Urinary bladder (tissue), 3 donors: ENCODE measurements at regions not wholly inside any gene's neighbourhood (a gene's known extent, or its start where the extent isn't known, plus 50 kb on each side); places are given as distances from the start of the nearest gene placed in this dataset.

Source experiments
- DNase-seq: peaks from one replicate; pipeline ENCODE4 v3.0.0-alpha.2; 2015; ENCODE audit errors: extremely low spot score
- H3K27ac ChIP-seq: one replicate; pipeline ENCODE4 v1.5.1; 2013; ENCODE audit warnings: low read depth, mild to moderate bottlenecking, moderate library complexity
- H3K36me3 ChIP-seq: one replicate; pipeline ENCODE4 v1.6.1; 2013; ENCODE audit warnings: mild to moderate bottlenecking, moderate library complexity; ENCODE audit not compliant: insufficient read depth
- H3K4me1 ChIP-seq: one replicate; pipeline ENCODE4 v1.6.1; 2013; ENCODE audit warnings: mild to moderate bottlenecking, moderate library complexity; ENCODE audit not compliant: insufficient read depth
- H3K4me3 ChIP-seq: one replicate; pipeline ENCODE4 v1.5.1; 2013; ENCODE audit warnings: low read depth, low read length
- WGBS: extraction: QIAGEN DNeasy Blood & Tissue Kit; methylation state at CpG from one replicate; pipeline ENCODE4 v1.1.7; 2013; 5-methylcytosine and 5-hydroxymethylcytosine counted together
- donor health status: healthy with polysubstance abuse.
- donor health status: healthy.

GRCh38 chr14:98951521-98952152, 320.4 kb downstream of the BCL11B start:
- H3K36me3 ChIP-seq = no peaks in the 10 kb centered on the region
- WGBS = 93% methylated on average over 8 of the region's 8 CpGs
- H3K4me1 ChIP-seq = no peaks in the 10 kb centered on the region
- DNase-seq = no peak
- H3K27ac ChIP-seq = no peak overlapping the region
- no peak overlapping the region for H3K4me3 ChIP-seq

GRCh38 chr14:98952593-98953350, 319.2 kb downstream of the BCL11B start:
- no peak for DNase-seq
- no peaks in the 10 kb centered on the region for H3K4me1 ChIP-seq
- H3K4me3 ChIP-seq = no peak overlapping the region
- 80% methylated on average over 9 of the region's 9 CpGs for WGBS
- H3K27ac ChIP-seq = no peak overlapping the region
- H3K36me3 ChIP-seq = no peaks in the 10 kb centered on the region

GRCh38 chr14:98953551-98954348, 318.2 kb downstream of the BCL11B start:
- Histone ChIP-seq H3K36me3 (no peaks in the 10 kb centered on the region), H3K4me3 (no peak overlapping the region), H3K4me1 (no peaks in the 10 kb centered on the region), H3K27ac (no peak overlapping the region)
- DNase-seq = no peak
- 82% methylated on average over 20 of the region's 20 CpGs for WGBS

GRCh38 chr14:98954349-98955000, 317.5 kb downstream of the BCL11B start:
- DNase-seq = no peak

DNA sequence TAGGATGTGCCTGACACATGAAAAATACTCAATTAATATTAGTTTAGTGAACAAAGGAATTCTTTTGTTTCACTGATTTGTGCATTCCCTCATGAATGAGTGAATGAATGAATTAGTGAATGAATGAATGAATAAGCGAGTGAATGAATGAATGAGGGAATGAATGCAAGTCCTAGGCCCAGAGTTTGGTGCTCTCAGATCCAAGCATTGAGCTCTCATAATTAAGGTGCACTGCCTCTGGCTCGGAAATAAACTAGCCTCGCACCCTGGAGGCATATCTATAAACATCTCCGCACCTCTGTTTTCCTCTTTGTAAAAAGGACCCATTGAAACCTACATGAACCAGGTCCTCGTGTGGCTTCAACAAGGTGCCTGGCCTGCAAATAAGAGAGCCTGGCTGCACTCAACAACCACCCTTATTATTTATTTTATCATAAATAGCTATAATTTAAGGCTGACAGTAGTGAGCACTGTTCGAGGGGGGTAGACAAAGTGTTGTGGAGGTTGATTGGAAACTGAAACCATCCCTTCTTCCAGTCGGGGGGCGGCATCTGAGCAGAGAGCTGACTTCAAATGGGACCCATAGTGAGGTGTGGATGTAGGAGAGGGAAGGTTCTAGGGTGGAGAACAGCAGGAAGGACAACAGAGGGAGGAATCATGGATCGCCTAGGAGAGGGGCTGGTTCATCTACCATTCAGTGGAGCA, 316.8 kb downstream of the BCL11B start:
- WGBS = 76% methylated on average over 9 of the region's 9 CpGs
- Histone ChIP-seq H3K27ac (no peak overlapping the region), H3K36me3 (no peaks in the 10 kb centered on the region), H3K4me1 (no peaks in the 10 kb centered on the region), H3K4me3 (no peak overlapping the region)
- no peak for DNase-seq

More at GRCh38 chr14:98954349-98955000, 317.5 kb downstream of the BCL11B start:
- no peak overlapping the region for H3K4me3 ChIP-seq
- no peak overlapping the region for H3K27ac ChIP-seq
- 96% methylated on average over 10 of the region's 10 CpGs for WGBS
- no peaks in the 10 kb centered on the region for H3K36me3 ChIP-seq
- H3K4me1 ChIP-seq = no peaks in the 10 kb centered on the region

GRCh38 chr14:98955741-98956070, 316.3 kb downstream of the BCL11B start:
- 94% methylated on average over 5 of the region's 5 CpGs for WGBS
- no peak for DNase-seq
- no peaks in the 10 kb centered on the region for H3K36me3 ChIP-seq
- no peaks in the 10 kb centered on the region for H3K4me1 ChIP-seq
- no peak overlapping the region for H3K27ac ChIP-seq
- H3K4me3 ChIP-seq = no peak overlapping the region

DNA sequence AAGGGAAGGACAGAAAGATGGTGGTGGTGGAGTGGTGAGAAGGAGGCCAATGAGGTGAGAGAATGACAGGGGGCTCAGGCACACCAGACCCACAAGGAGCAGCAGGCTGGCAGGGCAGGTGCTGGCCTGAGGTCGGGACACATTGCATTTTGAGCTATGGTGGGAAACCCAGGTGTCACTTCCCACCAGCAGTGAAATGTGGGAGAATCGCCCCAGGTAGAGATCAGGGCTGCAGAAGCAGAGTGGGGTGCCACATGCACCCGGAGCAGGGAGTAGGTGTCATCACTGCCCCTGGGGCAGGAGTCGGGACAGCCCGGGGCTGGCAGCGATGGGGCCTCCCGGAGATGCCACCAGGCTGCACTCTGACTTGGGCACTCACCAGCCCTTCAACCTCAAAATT, 315.8 kb downstream of the BCL11B start:
- WGBS = 90% methylated on average over 7 of the region's 7 CpGs
- H3K27ac ChIP-seq = no peak overlapping the region
- no peaks in the 10 kb centered on the region for H3K36me3 ChIP-seq
- no peaks in the 10 kb centered on the region for H3K4me1 ChIP-seq
- H3K4me3 ChIP-seq = no peak overlapping the region
- no peak for DNase-seq

DNA sequence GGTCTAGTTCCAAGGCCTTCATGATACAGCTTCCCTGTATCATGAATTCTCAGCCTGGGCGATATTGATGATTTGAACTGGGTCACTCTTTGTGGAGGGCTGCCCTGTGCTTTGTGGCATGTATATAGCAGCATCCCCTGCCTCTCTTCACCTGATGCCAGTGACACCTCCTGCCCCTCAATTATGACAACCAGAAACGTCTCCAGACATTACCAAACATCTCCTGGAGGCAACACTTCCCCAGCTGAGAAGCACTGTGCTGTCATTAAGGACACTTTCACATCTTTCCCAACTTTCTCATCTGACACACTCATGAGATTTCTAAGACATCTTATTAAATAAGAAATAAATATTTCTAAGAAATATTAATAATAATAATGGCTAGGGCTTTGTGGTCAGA, 315.3 kb downstream of the BCL11B start:
- Histone ChIP-seq H3K4me3 (no peak overlapping the region), H3K36me3 (no peaks in the 10 kb centered on the region), H3K27ac (no peak overlapping the region), H3K4me1 (no peaks in the 10 kb centered on the region)
- 67% methylated on average over 2 of the region's 2 CpGs for WGBS
- DNase-seq = no peak

- no peak for DNase-seq
- H3K36me3 ChIP-seq = no peaks in the 10 kb centered on the region
- H3K4me3 ChIP-seq = no peak overlapping the region
- WGBS = 55% methylated on average over 20 of the region's 20 CpGs
- H3K4me1 ChIP-seq = no peaks in the 10 kb centered on the region
- peak overlapping the region; percentile 4 for H3K27ac ChIP-seq
Measured at GRCh38 chr14:98957211-98958047, 314.6 kb downstream of the BCL11B start.

DNA sequence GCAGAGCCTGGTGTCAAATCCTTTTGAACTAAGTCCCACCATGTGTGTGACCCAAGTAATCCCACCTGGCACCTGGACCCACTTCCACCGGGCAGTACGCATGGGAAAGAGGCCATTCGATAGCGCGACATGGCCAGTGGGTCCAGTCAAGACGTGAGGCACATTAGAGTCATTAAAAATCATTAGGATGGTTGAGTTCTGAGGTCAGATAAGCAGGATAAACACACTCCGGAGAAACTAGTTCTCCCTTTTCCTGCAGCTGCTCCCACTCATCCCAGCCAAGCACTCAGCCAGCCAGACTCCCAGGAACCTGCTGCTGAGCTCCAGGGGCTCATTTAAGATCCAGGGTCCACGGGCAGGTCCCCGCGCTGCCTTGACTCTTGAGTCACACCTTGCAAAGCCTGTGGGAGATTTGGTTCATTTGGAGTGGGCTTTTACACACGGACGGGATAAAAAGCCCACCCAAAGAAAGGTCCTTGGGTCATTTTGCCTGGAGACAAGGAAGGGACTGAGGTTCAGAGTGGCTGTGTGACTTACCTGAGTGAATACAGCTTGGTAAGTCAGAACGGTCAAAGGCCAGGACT, 313.9 kb downstream of the BCL11B start:
- H3K36me3 ChIP-seq = no peaks in the 10 kb centered on the region
- no peak for DNase-seq
- no peaks in the 10 kb centered on the region for H3K4me1 ChIP-seq
- H3K4me3 ChIP-seq = no peak overlapping the region
- WGBS = 48% methylated on average over 13 of the region's 13 CpGs
- H3K27ac ChIP-seq = no peak overlapping the region

DNA sequence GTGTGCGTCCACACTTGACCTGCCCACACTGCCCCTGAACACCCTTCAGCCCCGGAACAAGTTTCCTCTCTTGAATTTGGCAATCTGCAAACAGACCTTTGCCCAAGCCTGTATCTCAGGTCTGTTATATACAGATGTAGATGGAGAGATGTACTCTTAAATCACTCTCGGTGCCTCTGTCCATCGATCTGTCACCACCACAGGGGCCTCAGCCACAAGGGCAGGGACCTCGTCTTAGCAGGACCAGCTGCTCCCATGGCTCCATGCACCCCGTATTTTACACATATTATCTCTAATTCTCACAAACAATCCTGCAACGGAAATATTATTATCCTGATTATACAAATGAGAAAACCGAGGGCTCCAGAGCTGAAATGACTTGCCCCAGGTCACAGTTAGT, 313.4 kb downstream of the BCL11B start:
- WGBS = 70% methylated on average over 8 of the region's 8 CpGs
- no peak for DNase-seq
- H3K4me3 ChIP-seq = no peak overlapping the region
- no peaks in the 10 kb centered on the region for H3K36me3 ChIP-seq
- no peaks in the 10 kb centered on the region for H3K4me1 ChIP-seq
- no peak overlapping the region for H3K27ac ChIP-seq

GRCh38 chr14:98959410-98959809, 312.6 kb downstream of the BCL11B start:
- WGBS = 90% methylated on average over 6 of the region's 6 CpGs
- no peaks in the 10 kb centered on the region for H3K36me3 ChIP-seq
- H3K4me1 ChIP-seq = no peaks in the 10 kb centered on the region
- no peak overlapping the region for H3K27ac ChIP-seq
- no peak overlapping the region for H3K4me3 ChIP-seq
- no peak for DNase-seq
